RWPE2 (cell line): ENCODE measurements at regions not wholly inside any gene's neighbourhood (a gene's known extent, or its start where the extent isn't known, plus 50 kb on each side); places are given as distances from the start of the nearest gene placed in this dataset.
A peak's percentile ranks its signal among the peaks of the same experiment; 100 is the strongest.

Experiments
- ATAC-seq: fragments of 200-7000 bp; cut with Tn5 transposase; 3 replicates; pipeline ENCODE4 v1.9.1; 2021; ENCODE audit warnings: low read depth
- DNase-seq: peaks from one replicate; pipeline ENCODE4 v3.0.0-alpha.2; 2020; ENCODE audit warnings: low spot score
- H3K27ac ChIP-seq: fragments of 450-650 bp; 2 replicates; pipeline ENCODE4 v1.5.1; 2017; ENCODE audit warnings: mild to moderate bottlenecking; ENCODE audit not compliant: poor library complexity, severe bottlenecking
- H3K27me3 ChIP-seq: fragments of 250-450 bp; sonication (Bioruptor Pico); 2 replicates; pipeline ENCODE4 v1.5.1; 2021; ENCODE audit warnings: mild to moderate bottlenecking, moderate library complexity; ENCODE audit not compliant: insufficient read depth, poor library complexity, severe bottlenecking
- H3K36me3 ChIP-seq: fragments of 250-450 bp; sonication (Bioruptor Pico); 2 replicates; pipeline ENCODE4 v1.5.1; 2020; ENCODE audit warnings: low read depth, mild to moderate bottlenecking, moderate library complexity
- H3K4me1 ChIP-seq: fragments of 250-450 bp; sonication (Bioruptor Pico); 2 replicates; pipeline ENCODE4 v1.5.1; 2021; ENCODE audit warnings: mild to moderate bottlenecking, moderate library complexity; ENCODE audit not compliant: insufficient read depth, poor library complexity, severe bottlenecking
- H3K4me3 ChIP-seq: fragments of 250-450 bp; sonication (Bioruptor Pico); 2 replicates; pipeline ENCODE4 v1.5.1; 2021; ENCODE audit warnings: mild to moderate bottlenecking, moderate library complexity; ENCODE audit not compliant: severe bottlenecking
- H3K9me3 ChIP-seq: fragments of 250-450 bp; sonication (Bioruptor Pico); 2 replicates; pipeline ENCODE4 v1.5.1; 2021; ENCODE audit warnings: mild to moderate bottlenecking, moderate library complexity; ENCODE audit not compliant: severe bottlenecking
- TF ChIP-seq, protein P1 (sequence below): fragments of 450-650 bp; IDR thresholded peaks from one replicate; pipeline ENCODE4 v1.5.1; 2017; ENCODE audit warnings: mild to moderate bottlenecking, moderate library complexity; ENCODE audit not compliant: poor library complexity, severe bottlenecking

DNA sequence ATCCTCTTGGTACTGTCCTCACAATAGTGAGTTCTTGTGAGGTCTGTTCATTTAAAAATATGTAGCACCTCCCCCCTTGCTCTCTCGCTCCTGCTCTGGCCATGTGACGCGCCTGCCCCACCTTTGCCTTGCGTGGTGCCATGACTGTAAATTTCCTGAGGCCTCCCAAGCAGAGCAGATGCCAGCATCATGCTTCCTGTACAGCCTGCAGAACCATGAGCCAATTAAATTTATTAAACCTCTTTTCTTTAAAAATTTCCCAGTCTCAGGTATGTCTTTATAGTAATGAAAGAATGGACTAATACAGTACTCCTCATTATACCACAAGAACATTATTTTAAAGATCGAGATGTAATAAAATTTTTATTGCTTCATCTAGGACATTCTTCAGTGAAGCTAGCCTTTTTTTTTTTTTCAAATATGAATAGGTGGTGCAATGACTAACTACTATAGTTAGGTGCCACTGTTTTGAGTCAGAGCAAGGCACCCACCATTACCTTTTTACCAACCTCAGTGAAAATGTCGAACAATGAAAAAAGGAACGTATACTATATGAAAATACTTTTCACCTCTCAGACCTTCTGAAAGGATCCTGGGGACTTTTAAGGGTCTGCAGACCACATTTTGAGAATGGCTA lies 191.1 kb upstream of the SGK1 start:
- ATAC-seq (peak; percentile 78), DNase-seq (no peak)
- H3K27ac ChIP-seq: peak overlapping the region; percentile 78
- H3K9me3 ChIP-seq: no peaks in the 10 kb centered on the region
- no peak overlapping the region for H3K4me3 ChIP-seq
- no peaks in the 10 kb centered on the region for H3K36me3 ChIP-seq
- H3K4me1 ChIP-seq: peaks cover 18% of the 10 kb centered on the region
- TF ChIP-seq, protein P1, sequence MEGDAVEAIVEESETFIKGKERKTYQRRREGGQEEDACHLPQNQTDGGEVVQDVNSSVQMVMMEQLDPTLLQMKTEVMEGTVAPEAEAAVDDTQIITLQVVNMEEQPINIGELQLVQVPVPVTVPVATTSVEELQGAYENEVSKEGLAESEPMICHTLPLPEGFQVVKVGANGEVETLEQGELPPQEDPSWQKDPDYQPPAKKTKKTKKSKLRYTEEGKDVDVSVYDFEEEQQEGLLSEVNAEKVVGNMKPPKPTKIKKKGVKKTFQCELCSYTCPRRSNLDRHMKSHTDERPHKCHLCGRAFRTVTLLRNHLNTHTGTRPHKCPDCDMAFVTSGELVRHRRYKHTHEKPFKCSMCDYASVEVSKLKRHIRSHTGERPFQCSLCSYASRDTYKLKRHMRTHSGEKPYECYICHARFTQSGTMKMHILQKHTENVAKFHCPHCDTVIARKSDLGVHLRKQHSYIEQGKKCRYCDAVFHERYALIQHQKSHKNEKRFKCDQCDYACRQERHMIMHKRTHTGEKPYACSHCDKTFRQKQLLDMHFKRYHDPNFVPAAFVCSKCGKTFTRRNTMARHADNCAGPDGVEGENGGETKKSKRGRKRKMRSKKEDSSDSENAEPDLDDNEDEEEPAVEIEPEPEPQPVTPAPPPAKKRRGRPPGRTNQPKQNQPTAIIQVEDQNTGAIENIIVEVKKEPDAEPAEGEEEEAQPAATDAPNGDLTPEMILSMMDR: no peak
- H3K27me3 ChIP-seq: no peaks in the 10 kb centered on the region

DNA sequence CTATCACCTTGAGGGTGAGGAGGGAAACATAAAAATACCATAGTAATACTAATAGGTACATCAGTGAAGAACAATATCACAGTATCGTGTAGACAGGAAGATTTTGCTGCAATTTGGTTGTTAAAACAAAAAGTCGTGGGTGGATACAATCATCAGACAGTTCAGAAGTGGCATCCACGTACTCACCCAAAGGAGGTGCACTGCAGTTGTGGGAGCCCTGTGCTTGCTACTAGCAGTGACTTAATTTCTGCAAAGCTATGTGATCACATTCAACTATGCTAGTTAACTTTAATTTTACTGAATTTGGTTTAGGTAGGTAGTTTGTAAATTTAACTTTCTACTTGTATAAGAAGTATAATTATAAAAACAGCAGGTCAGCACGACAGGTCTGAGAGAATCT lies 188.2 kb upstream of the SGK1 start:
- DNase-seq (no peak), ATAC-seq (no peak)
- TF ChIP-seq, protein P1: no peak
- Histone ChIP-seq H3K36me3 (no peaks in the 10 kb centered on the region), H3K4me1 (peaks cover 21% of the 10 kb centered on the region), H3K27me3 (no peaks in the 10 kb centered on the region), H3K4me3 (no peak overlapping the region), H3K9me3 (no peaks in the 10 kb centered on the region), H3K27ac (no peak overlapping the region)

GRCh38 chr6:134503585-134504281 lies 185.8 kb upstream of the SGK1 start:
- no peak for ATAC-seq
- DNase-seq: no peak
- no peaks in the 10 kb centered on the region for H3K27me3 ChIP-seq
- TF ChIP-seq, protein P1: no peak
- no peaks in the 10 kb centered on the region for H3K9me3 ChIP-seq
- H3K36me3 ChIP-seq: no peaks in the 10 kb centered on the region
- H3K27ac ChIP-seq: no peak overlapping the region
- H3K4me1 ChIP-seq: peaks cover 7% of the 10 kb centered on the region
- H3K4me3 ChIP-seq: no peak overlapping the region

DNA sequence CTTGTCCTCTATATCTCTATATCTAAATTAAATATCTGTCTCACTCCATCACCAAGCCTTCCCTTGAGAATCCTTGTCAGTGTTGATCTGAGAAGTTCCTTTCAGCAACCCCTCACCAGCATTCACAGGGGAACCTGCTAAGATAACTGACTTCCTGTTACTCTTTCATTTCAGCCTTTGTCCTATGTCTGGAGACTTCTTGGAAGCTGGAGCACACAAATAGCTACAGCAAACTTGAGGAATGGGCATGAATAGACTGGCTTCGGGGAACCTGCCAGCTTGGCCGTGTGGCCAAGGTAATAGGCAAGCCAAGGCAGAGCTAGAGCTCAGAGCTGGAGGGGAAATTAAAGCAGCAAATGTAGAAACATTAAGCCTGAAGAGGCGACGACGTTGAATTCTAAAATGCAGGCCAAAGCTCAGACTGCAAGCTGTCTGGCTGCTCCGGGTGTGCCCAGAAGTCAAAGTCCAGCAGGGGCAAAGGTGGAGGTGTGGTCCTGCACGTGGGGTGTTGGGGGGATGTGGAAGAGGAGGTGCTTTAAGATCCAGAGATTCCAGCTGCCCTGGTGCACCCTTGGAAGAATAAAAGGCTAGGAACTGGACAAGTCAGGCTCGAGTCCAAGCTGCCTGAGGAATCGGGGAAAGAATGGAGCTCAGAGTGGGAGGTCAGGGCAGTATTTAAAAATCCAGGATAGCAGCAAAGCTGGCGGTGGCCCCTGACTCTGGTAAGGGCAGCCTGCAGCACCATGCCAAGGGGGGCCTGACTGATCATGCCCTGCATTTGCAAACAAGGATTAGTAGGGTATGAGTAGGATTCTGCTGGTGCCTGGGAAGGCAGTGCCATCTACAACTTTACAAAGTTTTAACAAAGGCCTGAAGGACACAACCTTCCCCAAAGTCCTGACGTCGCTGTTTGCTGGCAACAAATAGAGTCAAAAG lies 185.0 kb upstream of the SGK1 start:
- ATAC-seq (no peak), DNase-seq (no peak)
- Histone ChIP-seq H3K9me3 (no peaks in the 10 kb centered on the region), H3K36me3 (no peaks in the 10 kb centered on the region), H3K4me3 (no peak overlapping the region), H3K4me1 (peaks cover 4% of the 10 kb centered on the region), H3K27ac (no peak overlapping the region), H3K27me3 (no peaks in the 10 kb centered on the region)
- TF ChIP-seq, protein P1: no peak
